ENCODE measurements at regions not wholly inside any gene's neighbourhood (a gene's known extent, or its start where the extent isn't known, plus 50 kb on each side); places are given as distances from the start of the nearest gene placed in this dataset.

GRCh38 chr5:5981562-5981961 lies 396.8 kb downstream of the MED10 start:
- DNase-seq = no peak

GRCh38 chr5:5980538-5980895 lies 397.8 kb downstream of the MED10 start:
- no peak for DNase-seq

- no peak for DNase-seq
Observed at GRCh38 chr5:5979761-5980537, 398.4 kb downstream of the MED10 start.

DNA sequence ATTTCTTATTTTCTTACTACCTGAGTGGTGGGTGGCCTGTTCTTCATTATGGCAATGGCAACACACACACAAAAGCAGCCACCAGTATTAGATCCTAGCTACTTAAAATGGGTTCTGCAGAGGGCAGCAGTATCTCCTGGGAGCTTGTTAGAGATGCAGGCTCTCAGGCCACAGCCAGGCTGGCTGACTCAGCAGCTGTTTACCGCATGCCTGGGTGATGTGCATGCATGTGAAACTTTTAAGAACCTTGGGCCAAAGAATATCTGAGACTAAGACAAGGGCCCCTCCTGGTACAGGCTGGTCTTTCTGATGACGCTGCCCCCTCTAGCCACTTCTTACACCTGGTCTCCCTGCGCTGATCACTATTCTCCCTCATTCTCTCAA lies 399.0 kb downstream of the MED10 start:
- DNase-seq = no peak

GRCh38 chr5:5978501-5979376 lies 399.6 kb downstream of the MED10 start:
- DNase-seq = no peak

DNA sequence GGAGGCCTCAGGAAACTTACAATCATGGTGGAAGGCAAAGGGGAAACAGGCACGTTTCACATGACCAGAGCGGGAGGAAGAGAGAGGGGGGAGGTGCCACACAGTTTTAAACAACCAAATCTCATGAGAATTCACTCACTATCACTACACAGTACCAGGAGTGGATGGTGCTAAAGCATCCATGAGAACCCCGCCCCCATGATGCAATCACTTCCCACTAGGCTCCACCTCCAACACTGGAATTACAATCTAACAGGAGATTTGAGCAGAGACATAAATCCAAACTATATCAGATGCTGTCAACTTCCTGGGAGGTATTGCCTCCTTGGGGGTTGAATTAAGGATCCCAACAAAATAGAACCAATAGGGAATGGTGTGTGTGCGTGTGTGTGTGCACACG lies 407.1 kb downstream of the MED10 start:
- no peak for DNase-seq

DNA sequence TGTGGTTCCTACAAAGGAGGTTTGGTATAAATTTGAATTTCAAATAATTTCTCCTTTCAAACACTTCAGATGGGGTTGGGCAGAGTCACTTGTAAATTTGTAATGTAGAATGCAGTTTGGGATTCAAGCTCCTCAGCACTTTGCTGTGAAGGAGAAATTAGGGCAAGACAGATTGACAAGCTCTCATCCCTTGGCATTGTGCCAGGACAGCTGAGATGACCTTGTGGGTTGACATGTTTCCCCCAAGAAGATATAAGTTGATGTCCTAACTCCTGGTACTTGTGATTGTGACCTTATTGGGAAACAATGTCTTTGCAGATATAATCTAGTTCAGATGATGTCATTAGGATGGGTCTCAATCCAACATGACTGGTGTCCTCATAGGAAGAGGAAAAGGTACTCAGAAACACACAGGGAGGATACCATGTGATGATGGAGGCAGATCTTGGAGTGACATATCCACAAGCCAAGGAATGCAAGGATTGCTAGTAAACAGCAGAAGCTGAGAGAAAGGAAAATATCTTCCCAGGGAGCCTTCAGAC lies 408.3 kb downstream of the MED10 start:
- no peak for DNase-seq

GRCh38 chr5:5968981-5969380 lies 409.4 kb downstream of the MED10 start:
- DNase-seq = no peak

DNA sequence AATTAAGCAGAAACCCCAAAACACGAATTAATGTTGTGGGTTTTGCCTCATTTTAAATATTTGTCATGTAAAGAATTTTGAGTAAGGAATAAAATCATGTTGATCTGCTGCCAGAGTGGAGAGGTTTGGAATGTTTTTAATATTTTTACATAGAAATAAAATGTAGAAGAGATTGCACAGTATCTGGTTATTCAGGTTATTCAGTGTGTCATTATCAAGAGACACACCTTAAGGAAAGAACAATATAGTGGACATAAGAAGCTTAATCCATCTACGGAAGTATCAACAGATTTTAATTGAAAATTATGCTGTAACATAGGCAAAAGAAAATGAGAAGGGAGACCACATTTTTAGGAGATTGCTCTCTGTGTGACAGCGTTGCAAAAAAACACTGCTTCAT lies 410.4 kb downstream of the MED10 start:
- DNase-seq = no peak

DNA sequence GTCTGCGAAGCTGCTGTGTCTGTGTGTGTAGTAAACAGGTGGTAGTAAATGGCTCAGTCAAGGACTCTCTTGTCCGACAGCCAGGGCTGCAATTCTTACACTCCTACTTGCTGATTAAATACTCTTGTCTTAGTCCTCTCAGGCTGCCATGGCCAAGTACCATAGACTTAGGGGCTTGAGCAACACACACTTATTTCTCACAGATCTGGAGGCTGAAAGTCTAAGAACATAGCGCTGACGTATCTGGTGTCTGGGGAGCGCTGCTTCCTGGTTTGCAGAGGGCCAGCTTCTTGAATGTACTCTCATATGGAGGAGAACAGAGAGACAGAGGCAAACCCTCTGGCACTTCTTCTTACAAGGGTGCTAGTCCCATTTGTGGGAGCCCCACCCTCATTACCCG lies 411.0 kb downstream of the MED10 start:
- no peak for DNase-seq

DNA sequence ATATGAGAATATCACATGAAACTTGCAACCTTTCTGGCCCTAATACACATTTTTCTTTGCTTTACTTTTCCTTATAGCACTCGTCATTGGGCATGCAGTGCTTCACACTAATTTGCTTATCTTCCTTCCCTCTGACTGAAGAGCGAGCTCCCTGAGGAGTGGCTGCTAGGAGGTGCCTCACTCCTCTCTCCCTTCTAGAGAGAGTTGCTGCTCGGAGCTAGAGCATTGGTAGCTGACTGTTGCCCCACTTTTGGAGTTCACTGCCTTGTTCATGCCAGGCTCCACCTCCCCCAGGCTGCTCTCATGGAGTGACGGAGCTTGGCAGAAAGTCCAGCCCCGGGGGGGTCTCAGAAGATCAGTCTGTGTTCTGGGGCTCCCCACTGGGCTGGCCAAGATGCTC lies 413.2 kb downstream of the MED10 start:
- DNase-seq = no peak

GRCh38 chr5:5964347-5964746 lies 414.0 kb downstream of the MED10 start:
- DNase-seq = no peak

- no peak for DNase-seq
Observed at GRCh38 chr5:5957737-5958136, 420.6 kb downstream of the MED10 start.

DNA sequence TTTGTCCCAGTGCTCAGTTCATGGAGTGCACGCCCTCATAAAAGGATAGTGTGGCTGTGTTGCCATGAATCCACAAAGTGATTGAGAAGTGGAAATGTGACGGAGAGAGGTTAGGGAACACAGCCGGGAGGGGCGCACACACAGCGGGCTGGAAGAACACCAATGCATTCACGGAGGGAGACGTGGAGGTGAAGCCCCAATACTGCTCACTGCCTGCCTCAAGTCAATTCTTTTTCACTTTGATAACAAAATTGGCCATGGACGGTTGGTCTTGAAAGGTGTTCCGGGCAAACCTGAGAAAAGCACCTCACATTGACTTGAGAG lies 424.1 kb downstream of the MED10 start:
- DNase-seq = no peak

DNA sequence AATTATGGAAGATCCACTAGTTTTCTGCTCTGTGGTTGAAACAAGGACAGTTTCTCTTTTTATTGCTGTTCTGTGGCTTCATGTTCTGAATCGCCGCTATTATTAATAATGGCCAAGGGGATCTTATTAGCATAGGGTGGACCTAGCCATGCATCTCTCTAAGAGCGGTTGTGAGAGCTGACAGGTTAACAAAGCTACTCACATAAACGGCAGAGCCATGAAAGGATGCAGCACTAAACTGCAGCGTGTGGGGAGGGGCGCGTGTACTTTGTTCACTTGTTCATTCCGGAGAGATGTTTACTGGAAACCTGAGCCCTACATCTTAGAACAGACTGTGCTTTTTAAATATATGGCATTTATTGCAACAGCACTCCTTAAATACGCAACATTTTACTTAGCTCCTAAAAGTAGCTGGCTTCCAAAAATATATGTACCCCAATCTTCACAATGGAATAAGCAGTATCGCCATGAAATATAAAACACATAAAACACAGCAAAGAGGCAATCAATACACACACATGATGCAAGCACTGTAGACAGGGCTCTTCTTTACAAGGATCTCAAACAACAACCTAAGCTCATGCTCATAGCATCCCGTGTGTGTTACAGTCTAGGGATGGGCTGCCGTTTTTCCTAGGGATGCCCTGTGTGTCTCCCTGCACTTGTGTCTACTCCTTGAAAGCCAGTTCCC lies 424.6 kb downstream of the MED10 start:
- no peak for DNase-seq

- no peak for DNase-seq
Observed at GRCh38 chr5:5951953-5952352, 426.4 kb downstream of the MED10 start.

- DNase-seq = no peak
Observed at GRCh38 chr5:5950658-5951057, 427.7 kb downstream of the MED10 start.

DNA sequence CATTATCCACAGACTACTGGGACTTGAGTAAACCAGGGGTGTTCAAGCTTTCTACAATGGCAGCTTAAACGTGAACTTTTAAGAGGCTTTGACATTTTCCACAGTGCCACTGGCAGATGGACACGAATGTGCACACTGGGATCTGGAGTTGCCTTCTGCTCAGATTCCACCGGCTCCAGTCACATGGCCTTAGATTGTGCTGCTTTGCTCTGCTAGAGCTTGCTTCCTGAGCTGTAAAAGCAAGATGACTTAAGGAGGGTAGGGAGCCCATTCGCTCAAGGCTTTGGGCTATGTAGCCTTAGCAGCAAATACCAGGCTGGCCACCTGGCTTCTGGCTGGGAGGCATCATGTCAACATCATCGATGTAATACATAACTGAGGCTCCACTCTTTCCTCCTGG lies 436.9 kb downstream of the MED10 start:
- no peak for DNase-seq

- no peak for DNase-seq
Observed at GRCh38 chr5:5939759-5940370, 438.5 kb downstream of the MED10 start.

DNA sequence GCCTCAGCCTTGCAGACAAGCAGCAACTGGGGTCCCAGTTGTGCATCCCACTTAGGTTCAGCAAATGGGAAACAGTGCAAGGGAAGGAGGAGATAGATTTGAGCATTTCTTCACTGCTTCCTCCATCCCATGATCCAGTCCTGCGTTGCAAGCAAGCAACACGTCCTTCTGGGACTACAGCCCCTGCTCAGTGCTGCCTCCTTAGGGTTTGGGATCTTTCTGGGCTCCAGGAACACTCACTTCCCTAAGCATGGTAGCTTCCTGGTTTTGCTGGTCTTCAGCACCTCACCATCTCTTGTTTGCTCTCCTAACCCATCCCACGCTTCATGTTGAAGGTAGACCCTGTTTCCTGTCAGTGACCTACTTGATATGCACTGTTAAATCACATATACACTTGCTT lies 444.7 kb downstream of the MED10 start:
- no peak for DNase-seq

- DNase-seq = no peak
Observed at GRCh38 chr5:5932824-5933223, 445.5 kb downstream of the MED10 start.

DNA sequence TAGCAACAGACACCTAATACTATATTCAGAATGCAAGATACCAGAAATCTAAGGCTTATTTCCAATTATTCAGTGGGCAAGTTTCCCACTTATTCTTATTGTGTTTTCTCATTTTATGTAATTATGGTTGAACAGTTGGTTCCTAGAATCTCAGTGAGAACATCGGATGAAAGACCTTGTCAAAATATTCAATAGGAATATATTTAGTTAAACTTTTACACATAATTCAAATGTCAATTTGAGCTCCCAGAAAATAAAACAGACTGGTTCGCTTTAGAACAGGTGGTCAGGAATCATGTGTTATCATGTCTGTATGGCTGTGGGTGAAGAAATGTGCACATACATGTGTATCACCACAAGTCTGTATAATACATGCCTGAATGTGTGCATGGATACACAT lies 447.8 kb downstream of the MED10 start:
- DNase-seq = no peak

- DNase-seq = no peak
Observed at GRCh38 chr5:5929291-5930020, 448.9 kb downstream of the MED10 start.
